Immature natural killer cell (primary cell): ENCODE measurements at regions not wholly inside any gene's neighbourhood (a gene's known extent, or its start where the extent isn't known, plus 50 kb on each side); places are given as distances from the start of the nearest gene placed in this dataset.

ENCODE experiments used
- DNase-seq, 3 donors: peaks; one replicate each; pipeline ENCODE4 v3.0.0; 2022; ENCODE audit warnings: mixed read lengths in 1 of 3
- H3K27ac Mint-ChIP-seq, 6 donors: one replicate each; pipeline ENCODE4 v1.8.0; 2020; ENCODE audit warnings: mixed read lengths in 6 of 6, mild to moderate bottlenecking in 5 of 6, inconsistent platforms in 4 of 6, moderate library complexity in 3 of 6
- H3K27me3 Mint-ChIP-seq, 3 donors: one replicate each; pipeline ENCODE4 v1.8.0; 2020 to 2021; ENCODE audit warnings: low read depth in 3 of 3, mild to moderate bottlenecking in 3 of 3, mixed read lengths in 3 of 3, moderate library complexity in 3 of 3, inconsistent platforms in 1 of 3
- H3K36me3 Mint-ChIP-seq, 3 donors: one replicate each; pipeline ENCODE4 v1.8.0; 2020; ENCODE audit warnings: mixed read lengths in 3 of 3, inconsistent platforms in 2 of 3, mild to moderate bottlenecking in 2 of 3
- H3K4me1 Mint-ChIP-seq, 2 donors: one replicate each; pipeline ENCODE4 v1.8.0; 2020; ENCODE audit warnings: inconsistent platforms in 2 of 2, mild to moderate bottlenecking in 2 of 2, mixed read lengths in 2 of 2, moderate library complexity in 1 of 2
- H3K4me3 Mint-ChIP-seq, 5 donors: one replicate each; pipeline ENCODE4 v1.8.0; 2020; ENCODE audit warnings: mild to moderate bottlenecking in 5 of 5, mixed read lengths in 5 of 5, inconsistent platforms in 3 of 5, moderate library complexity in 3 of 5
- H3K9me3 Mint-ChIP-seq, 6 donors: one replicate each; pipeline ENCODE4 v1.8.0; 2020; ENCODE audit warnings: mild to moderate bottlenecking in 6 of 6, mixed read lengths in 6 of 6, inconsistent platforms in 4 of 6, moderate library complexity in 3 of 6

GRCh38 chr3:76203578-76203977 is 418.2 kb upstream of the ZNF717 start:
- Mint-ChIP-seq H3K36me3 (no peaks in the 10 kb centered on the region), H3K4me3 (no peak overlapping the region), H3K27ac (no peak overlapping the region), H3K4me1 (no peaks in the 10 kb centered on the region), H3K9me3 (peaks cover 4 to 74% (median 24%) of the 10 kb centered on the region in 6 donors), H3K27me3 (peaks cover 0 to 4% (median 0%) of the 10 kb centered on the region in 3 donors)
- no peak for DNase-seq

GRCh38 chr3:76206346-76206745 is 421.0 kb upstream of the ZNF717 start:
- no peak overlapping the region for H3K27ac Mint-ChIP-seq
- no peaks in the 10 kb centered on the region for H3K4me1 Mint-ChIP-seq
- DNase-seq: no peak
- no peaks in the 10 kb centered on the region for H3K36me3 Mint-ChIP-seq
- H3K4me3 Mint-ChIP-seq: no peak overlapping the region
- peaks cover 6 to 68% (median 23%) of the 10 kb centered on the region in 6 donors for H3K9me3 Mint-ChIP-seq
- H3K27me3 Mint-ChIP-seq: no peaks in the 10 kb centered on the region

- Mint-ChIP-seq H3K9me3 (peaks cover 18 to 56% (median 30%) of the 10 kb centered on the region in 6 donors), H3K27me3 (no peaks in the 10 kb centered on the region), H3K27ac (no peak overlapping the region), H3K4me1 (no peaks in the 10 kb centered on the region), H3K36me3 (no peaks in the 10 kb centered on the region), H3K4me3 (no peak overlapping the region)
- no peak for DNase-seq
Measured at GRCh38 chr3:76212679-76213078, 427.3 kb upstream of the ZNF717 start.

- H3K4me1 Mint-ChIP-seq: no peaks in the 10 kb centered on the region
Measured at GRCh38 chr3:76222201-76222600, 436.9 kb upstream of the ZNF717 start.

GRCh38 chr3:76231258-76231657 is 445.9 kb upstream of the ZNF717 start:
- peaks cover 0 to 3% (median 0%) of the 10 kb centered on the region in 3 donors for H3K27me3 Mint-ChIP-seq
- H3K4me1 Mint-ChIP-seq: no peaks in the 10 kb centered on the region
- no peak overlapping the region for H3K4me3 Mint-ChIP-seq
- no peak for DNase-seq
- H3K36me3 Mint-ChIP-seq: no peaks in the 10 kb centered on the region
- peaks cover 8 to 56% (median 20%) of the 10 kb centered on the region in 6 donors for H3K9me3 Mint-ChIP-seq
- H3K27ac Mint-ChIP-seq: no peak overlapping the region

More at GRCh38 chr3:76222201-76222600, 436.9 kb upstream of the ZNF717 start:
- Mint-ChIP-seq H3K27me3 (peaks cover 0 to 1% (median 0%) of the 10 kb centered on the region in 3 donors), H3K36me3 (no peaks in the 10 kb centered on the region), H3K4me3 (no peak overlapping the region), H3K9me3 (peaks cover 11 to 49% (median 27%) of the 10 kb centered on the region in 6 donors), H3K27ac (no peak overlapping the region)
- no peak for DNase-seq

GRCh38 chr3:76242886-76243753 is 457.8 kb upstream of the ZNF717 start:
- H3K36me3 Mint-ChIP-seq: no peaks in the 10 kb centered on the region
- no peak overlapping the region for H3K4me3 Mint-ChIP-seq
- H3K9me3 Mint-ChIP-seq: peaks cover 3 to 26% (median 12%) of the 10 kb centered on the region in 6 donors
- H3K27ac Mint-ChIP-seq: no peak overlapping the region
- H3K4me1 Mint-ChIP-seq: no peaks in the 10 kb centered on the region
- DNase-seq: no peak
- peaks cover 0 to 2% (median 2%) of the 10 kb centered on the region in 3 donors for H3K27me3 Mint-ChIP-seq

- no peak for DNase-seq
- no peaks in the 10 kb centered on the region for H3K4me1 Mint-ChIP-seq
- peaks cover 0 to 2% (median 2%) of the 10 kb centered on the region in 3 donors for H3K27me3 Mint-ChIP-seq
- H3K9me3 Mint-ChIP-seq: peaks cover 0 to 22% (median 13%) of the 10 kb centered on the region in 6 donors
- no peak overlapping the region for H3K27ac Mint-ChIP-seq
- no peaks in the 10 kb centered on the region for H3K36me3 Mint-ChIP-seq
- no peak overlapping the region for H3K4me3 Mint-ChIP-seq
Measured at GRCh38 chr3:76245073-76245472, 459.7 kb upstream of the ZNF717 start.

- Mint-ChIP-seq H3K4me3 (no peak overlapping the region), H3K9me3 (peaks cover 0 to 20% (median 13%) of the 10 kb centered on the region in 6 donors)
Measured at GRCh38 chr3:76245622-76246021, 460.3 kb upstream of the ZNF717 start.

GRCh38 chr3:76264496-76264895 is 479.1 kb upstream of the ZNF717 start:
- no peak overlapping the region for H3K27ac Mint-ChIP-seq

More at GRCh38 chr3:76245622-76246021, 460.3 kb upstream of the ZNF717 start:
- Mint-ChIP-seq H3K36me3 (no peaks in the 10 kb centered on the region), H3K27ac (no peak overlapping the region), H3K4me1 (no peaks in the 10 kb centered on the region), H3K27me3 (peaks cover 0 to 2% (median 2%) of the 10 kb centered on the region in 3 donors)
- no peak for DNase-seq

GRCh38 chr3:76264911-76265310 is 479.6 kb upstream of the ZNF717 start:
- no peaks in the 10 kb centered on the region for H3K36me3 Mint-ChIP-seq
- no peak overlapping the region for H3K27ac Mint-ChIP-seq
- H3K9me3 Mint-ChIP-seq: peaks cover 8 to 24% (median 15%) of the 10 kb centered on the region in 6 donors
- no peak for DNase-seq
- no peak overlapping the region for H3K4me3 Mint-ChIP-seq
- no peaks in the 10 kb centered on the region for H3K4me1 Mint-ChIP-seq
- no peaks in the 10 kb centered on the region for H3K27me3 Mint-ChIP-seq

More at GRCh38 chr3:76264496-76264895, 479.1 kb upstream of the ZNF717 start:
- no peak overlapping the region for H3K4me3 Mint-ChIP-seq
- peaks cover 0 to 1% (median 0%) of the 10 kb centered on the region in 3 donors for H3K27me3 Mint-ChIP-seq
- H3K9me3 Mint-ChIP-seq: peaks cover 10 to 24% (median 16%) of the 10 kb centered on the region in 6 donors
- H3K36me3 Mint-ChIP-seq: no peaks in the 10 kb centered on the region
- DNase-seq: no peak
- H3K4me1 Mint-ChIP-seq: no peaks in the 10 kb centered on the region

- Mint-ChIP-seq H3K36me3 (no peaks in the 10 kb centered on the region), H3K27ac (no peak overlapping the region), H3K4me1 (no peaks in the 10 kb centered on the region), H3K27me3 (no peaks in the 10 kb centered on the region), H3K9me3 (peaks cover 6 to 26% (median 16%) of the 10 kb centered on the region in 6 donors), H3K4me3 (no peak overlapping the region)
- no peak for DNase-seq
Measured at GRCh38 chr3:76266511-76266910, 481.2 kb upstream of the ZNF717 start.

- Mint-ChIP-seq H3K4me3 (no peak overlapping the region), H3K27me3 (peaks cover 0 to 2% (median 0%) of the 10 kb centered on the region in 3 donors), H3K9me3 (peaks cover 2 to 18% (median 13%) of the 10 kb centered on the region in 6 donors), H3K36me3 (no peaks in the 10 kb centered on the region), H3K27ac (no peak overlapping the region), H3K4me1 (no peaks in the 10 kb centered on the region)
- no peak for DNase-seq
Measured at GRCh38 chr3:76267851-76268380, 482.6 kb upstream of the ZNF717 start.

GRCh38 chr3:76293856-76294255 is 508.5 kb upstream of the ZNF717 start:
- DNase-seq: no peak
- peaks cover 0 to 1% (median 0%) of the 10 kb centered on the region in 3 donors for H3K27me3 Mint-ChIP-seq
- no peak overlapping the region for H3K27ac Mint-ChIP-seq
- peaks cover 20 to 66% (median 42%) of the 10 kb centered on the region in 6 donors for H3K9me3 Mint-ChIP-seq
- H3K36me3 Mint-ChIP-seq: no peaks in the 10 kb centered on the region
- no peak overlapping the region for H3K4me3 Mint-ChIP-seq
- no peaks in the 10 kb centered on the region for H3K4me1 Mint-ChIP-seq

GRCh38 chr3:76300746-76301145 is 515.4 kb upstream of the ZNF717 start:
- no peaks in the 10 kb centered on the region for H3K36me3 Mint-ChIP-seq
- H3K9me3 Mint-ChIP-seq: peaks cover 13 to 59% (median 22%) of the 10 kb centered on the region in 6 donors
- H3K4me1 Mint-ChIP-seq: no peaks in the 10 kb centered on the region
- peaks cover 0 to under 1% (median 0%) of the 10 kb centered on the region in 3 donors for H3K27me3 Mint-ChIP-seq
- DNase-seq: no peak
- H3K4me3 Mint-ChIP-seq: no peak overlapping the region
- no peak overlapping the region for H3K27ac Mint-ChIP-seq
